ENCODE measurements at regions not wholly inside any gene's neighbourhood (a gene's known extent, or its start where the extent isn't known, plus 50 kb on each side); places are given as distances from the start of the nearest gene placed in this dataset.

DNA sequence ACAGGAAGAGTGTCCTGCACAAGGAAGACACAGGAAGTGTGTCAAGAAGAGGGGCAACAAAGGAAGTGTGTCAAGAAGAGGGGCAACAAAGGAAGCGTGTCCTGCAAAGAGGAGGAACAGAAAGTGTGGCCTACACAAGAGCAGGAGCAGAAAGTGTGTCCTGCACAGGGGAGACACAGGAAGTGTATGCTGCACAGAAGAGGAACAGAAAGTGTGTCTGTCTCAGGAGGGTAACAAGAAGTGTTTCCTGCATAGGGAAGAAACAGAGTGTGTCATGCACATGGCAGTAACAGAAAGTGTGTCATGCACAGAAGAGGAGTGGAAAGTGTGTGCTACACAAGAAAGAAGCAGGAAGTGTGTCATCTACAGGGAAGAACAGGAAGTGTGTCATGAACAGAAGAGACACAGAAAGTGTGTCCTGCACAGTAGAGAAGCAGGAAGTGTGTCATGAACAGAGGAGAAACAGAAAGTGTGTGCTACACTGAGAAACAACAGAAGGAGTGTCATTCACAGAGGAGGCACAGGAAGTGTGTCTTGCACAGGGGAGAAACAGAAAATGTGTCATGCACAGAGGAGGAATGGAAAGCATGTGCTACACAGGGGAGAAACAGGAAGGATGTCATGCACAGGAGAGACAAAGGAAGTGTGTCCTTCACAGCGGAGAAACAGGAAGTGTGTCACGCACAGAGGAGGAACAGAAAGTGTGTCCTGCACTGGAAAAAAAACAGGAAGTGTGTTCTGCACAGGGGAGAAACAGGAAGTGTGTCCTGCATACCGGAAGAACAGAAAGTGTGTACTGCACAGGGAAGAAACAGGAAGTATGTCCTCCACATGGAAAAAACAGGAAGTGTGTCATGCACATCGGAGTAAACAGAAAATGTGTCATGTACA lies 526.4 kb upstream of the PRKX start:
- Mint-ChIP-seq H3K4me3 (no peak overlapping the region), H3K36me3 (ENCODE audit: low read depth) (no peaks in the 10 kb centered on the region), H3K27ac (no peak overlapping the region), H3K27me3 (no peaks in the 10 kb centered on the region), H3K4me1 (no peaks in the 10 kb centered on the region), H3K9me3 (no peaks in the 10 kb centered on the region)
- intact Hi-C loops (cut with micrococcal nuclease): no loop called here
- DNase-seq: no peak

DNA sequence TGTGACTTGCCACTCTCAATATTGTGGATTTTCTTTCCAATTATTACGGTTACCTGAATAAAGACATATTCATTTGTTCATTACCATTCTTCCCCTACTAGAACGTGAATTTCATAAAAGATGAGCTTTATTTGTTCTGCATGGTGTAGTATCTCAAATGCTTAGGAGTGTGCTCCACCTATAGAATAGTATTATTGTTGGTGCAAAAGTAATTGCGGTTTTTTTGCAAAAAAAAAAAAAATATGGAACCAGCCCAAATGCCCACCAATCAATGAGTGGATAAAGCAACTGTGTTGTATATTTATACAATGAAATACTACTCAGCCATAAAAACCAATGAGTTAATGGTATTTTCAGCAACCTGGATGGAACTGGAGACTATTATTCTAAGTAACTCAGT lies 525.5 kb upstream of the PRKX start:
- H3K4me3 Mint-ChIP-seq: no peak overlapping the region
- no peaks in the 10 kb centered on the region for H3K36me3 Mint-ChIP-seq (ENCODE audit: low read depth)
- H3K27ac Mint-ChIP-seq: no peak overlapping the region
- H3K4me1 Mint-ChIP-seq: no peaks in the 10 kb centered on the region
- no peaks in the 10 kb centered on the region for H3K9me3 Mint-ChIP-seq
- no peaks in the 10 kb centered on the region for H3K27me3 Mint-ChIP-seq
- DNase-seq: no peak
- intact Hi-C loops (cut with micrococcal nuclease): no loop called here

GRCh38 chrX:4225086-4225485 lies 511.6 kb upstream of the PRKX start:
- no peak overlapping the region for H3K27ac Mint-ChIP-seq
- DNase-seq: no peak
- H3K9me3 Mint-ChIP-seq: no peaks in the 10 kb centered on the region
- no peaks in the 10 kb centered on the region for H3K4me1 Mint-ChIP-seq
- H3K4me3 Mint-ChIP-seq: no peak overlapping the region
- H3K27me3 Mint-ChIP-seq: no peaks in the 10 kb centered on the region
- intact Hi-C loops (cut with micrococcal nuclease): no loop called here
- no peaks in the 10 kb centered on the region for H3K36me3 Mint-ChIP-seq (ENCODE audit: low read depth)

GRCh38 chrX:4206941-4207340 lies 493.5 kb upstream of the PRKX start:
- Mint-ChIP-seq H3K27me3 (no peaks in the 10 kb centered on the region), H3K4me3 (no peak overlapping the region), H3K9me3 (no peaks in the 10 kb centered on the region), H3K36me3 (ENCODE audit: low read depth) (no peaks in the 10 kb centered on the region), H3K4me1 (no peaks in the 10 kb centered on the region), H3K27ac (no peak overlapping the region)
- DNase-seq: no peak
- intact Hi-C loops (cut with micrococcal nuclease): no loop called here

GRCh38 chrX:4197971-4198370 lies 484.5 kb upstream of the PRKX start:
- Mint-ChIP-seq H3K9me3 (no peaks in the 10 kb centered on the region), H3K36me3 (ENCODE audit: low read depth) (no peaks in the 10 kb centered on the region), H3K27ac (no peak overlapping the region), H3K27me3 (no peaks in the 10 kb centered on the region), H3K4me1 (no peaks in the 10 kb centered on the region), H3K4me3 (no peak overlapping the region)
- intact Hi-C loops (cut with micrococcal nuclease): no loop called here
- DNase-seq: no peak

GRCh38 chrX:4193500-4194155 lies 480.2 kb upstream of the PRKX start:
- DNase-seq: no peak
- Mint-ChIP-seq H3K27me3 (no peaks in the 10 kb centered on the region), H3K36me3 (ENCODE audit: low read depth) (no peaks in the 10 kb centered on the region), H3K9me3 (no peaks in the 10 kb centered on the region), H3K4me3 (no peak overlapping the region), H3K4me1 (no peaks in the 10 kb centered on the region), H3K27ac (no peak overlapping the region)
- intact Hi-C loops (cut with micrococcal nuclease): no loop called here

GRCh38 chrX:4186331-4186730 lies 472.9 kb upstream of the PRKX start:
- no peaks in the 10 kb centered on the region for H3K27me3 Mint-ChIP-seq
- no peaks in the 10 kb centered on the region for H3K36me3 Mint-ChIP-seq (ENCODE audit: low read depth)
- no peak for DNase-seq
- H3K9me3 Mint-ChIP-seq: no peaks in the 10 kb centered on the region
- intact Hi-C loops (cut with micrococcal nuclease): no loop called here
- H3K4me1 Mint-ChIP-seq: no peaks in the 10 kb centered on the region
- H3K27ac Mint-ChIP-seq: no peak overlapping the region
- H3K4me3 Mint-ChIP-seq: no peak overlapping the region

- Mint-ChIP-seq H3K9me3 (no peaks in the 10 kb centered on the region), H3K4me1 (no peaks in the 10 kb centered on the region), H3K27me3 (no peaks in the 10 kb centered on the region), H3K27ac (no peak overlapping the region), H3K36me3 (ENCODE audit: low read depth) (no peaks in the 10 kb centered on the region), H3K4me3 (no peak overlapping the region)
- intact Hi-C loops (cut with micrococcal nuclease): no loop called here
- no peak for DNase-seq
Observed at GRCh38 chrX:4185086-4185485, 471.6 kb upstream of the PRKX start.

DNA sequence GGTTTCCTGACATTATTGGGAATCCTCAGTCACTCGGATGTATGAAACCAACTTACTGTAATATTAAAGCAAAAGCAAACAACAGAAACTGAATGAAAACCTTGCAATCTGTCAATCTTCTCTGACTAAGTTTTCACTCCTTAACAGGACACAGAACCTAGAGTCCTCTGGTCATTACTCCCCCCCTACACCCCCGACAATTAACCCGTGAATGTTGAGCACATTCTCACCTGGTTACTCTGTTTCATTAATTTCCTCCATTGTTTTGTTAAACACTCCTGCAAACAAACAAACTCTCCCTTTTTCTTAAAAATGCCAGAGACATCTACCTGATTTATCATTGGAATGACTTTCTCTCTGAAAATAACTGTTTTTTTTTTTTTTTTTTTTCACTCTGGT lies 469.0 kb upstream of the PRKX start:
- Mint-ChIP-seq H3K4me3 (no peak overlapping the region), H3K4me1 (no peaks in the 10 kb centered on the region), H3K9me3 (no peaks in the 10 kb centered on the region), H3K27ac (no peak overlapping the region), H3K36me3 (ENCODE audit: low read depth) (no peaks in the 10 kb centered on the region), H3K27me3 (no peaks in the 10 kb centered on the region)
- intact Hi-C loops (cut with micrococcal nuclease): no loop called here
- no peak for DNase-seq

DNA sequence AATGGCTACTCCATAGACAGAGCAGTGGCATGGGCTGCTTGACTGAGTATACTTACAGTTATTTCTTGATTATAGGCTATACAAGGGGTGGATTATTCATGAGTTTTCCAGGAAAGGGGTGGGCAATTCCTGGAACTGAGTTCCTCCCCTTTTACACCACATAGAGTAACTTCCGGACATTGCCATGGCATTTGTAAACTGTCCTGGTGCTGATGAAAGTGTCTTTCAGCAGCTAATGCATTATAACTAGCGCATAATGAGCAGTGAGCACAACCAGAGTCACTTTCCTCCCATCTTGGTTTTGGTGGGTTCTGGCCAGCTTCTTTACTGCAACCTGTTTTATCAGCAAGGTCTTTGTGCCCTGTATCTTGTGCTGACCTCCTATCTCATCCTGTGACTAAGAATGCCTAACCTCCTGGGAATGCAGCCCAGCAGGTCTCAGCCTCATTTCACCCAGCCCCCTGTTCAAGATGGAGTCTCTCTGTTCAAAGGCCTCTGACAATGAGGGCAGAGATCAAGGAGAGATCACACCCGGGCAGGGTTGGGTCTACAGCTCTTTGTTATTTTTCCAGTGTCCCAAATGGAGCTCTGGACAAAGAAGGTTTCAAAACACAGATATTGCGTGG lies 468.4 kb upstream of the PRKX start:
- no peak overlapping the region for H3K4me3 Mint-ChIP-seq
- no peaks in the 10 kb centered on the region for H3K27me3 Mint-ChIP-seq

GRCh38 chrX:4179031-4179430 lies 465.6 kb upstream of the PRKX start:
- intact Hi-C loops (cut with micrococcal nuclease): no loop called here
- Mint-ChIP-seq H3K27ac (no peak overlapping the region), H3K4me1 (no peaks in the 10 kb centered on the region), H3K36me3 (ENCODE audit: low read depth) (no peaks in the 10 kb centered on the region), H3K9me3 (no peaks in the 10 kb centered on the region), H3K4me3 (no peak overlapping the region), H3K27me3 (no peaks in the 10 kb centered on the region)
- DNase-seq: no peak

More for the DNA sequence above, 468.4 kb upstream of the PRKX start:
- Mint-ChIP-seq H3K9me3 (no peaks in the 10 kb centered on the region), H3K36me3 (ENCODE audit: low read depth) (no peaks in the 10 kb centered on the region), H3K27ac (no peak overlapping the region), H3K4me1 (no peaks in the 10 kb centered on the region)
- DNase-seq: no peak
- intact Hi-C loops (cut with micrococcal nuclease): no loop called here

- Mint-ChIP-seq H3K4me3 (no peak overlapping the region), H3K27me3 (no peaks in the 10 kb centered on the region), H3K4me1 (no peaks in the 10 kb centered on the region), H3K27ac (no peak overlapping the region), H3K9me3 (no peaks in the 10 kb centered on the region), H3K36me3 (ENCODE audit: low read depth) (no peaks in the 10 kb centered on the region)
- DNase-seq: no peak
- intact Hi-C loops (cut with micrococcal nuclease): no loop called here
Observed at GRCh38 chrX:4175221-4175620, 461.8 kb upstream of the PRKX start.

- Mint-ChIP-seq H3K27me3 (no peaks in the 10 kb centered on the region), H3K27ac (no peak overlapping the region), H3K4me3 (no peak overlapping the region), H3K36me3 (ENCODE audit: low read depth) (no peaks in the 10 kb centered on the region), H3K4me1 (no peaks in the 10 kb centered on the region), H3K9me3 (no peaks in the 10 kb centered on the region)
- intact Hi-C loops (cut with micrococcal nuclease): no loop called here
- no peak for DNase-seq
Observed at GRCh38 chrX:4173743-4174142, 460.3 kb upstream of the PRKX start.

GRCh38 chrX:4151798-4152197 lies 438.3 kb upstream of the PRKX start:
- Mint-ChIP-seq H3K9me3 (no peaks in the 10 kb centered on the region), H3K4me1 (no peaks in the 10 kb centered on the region), H3K4me3 (no peak overlapping the region), H3K27ac (no peak overlapping the region), H3K27me3 (no peaks in the 10 kb centered on the region), H3K36me3 (ENCODE audit: low read depth) (no peaks in the 10 kb centered on the region)
- intact Hi-C loops (cut with micrococcal nuclease): no loop called here
- no peak for DNase-seq
